Astrocyte (in vitro differentiated cells and primary cell): ENCODE measurements at regions not wholly inside any gene's neighbourhood (a gene's known extent, or its start where the extent isn't known, plus 50 kb on each side); places are given as distances from the start of the nearest gene placed in this dataset.
"Not testable (repeated sequence)": the region's sequence is repeated elsewhere in the genome, so short reads cannot be mapped to it uniquely, and the experiment has no call there.

ENCODE experiments used
- DNase-seq: peaks from one replicate; pipeline ENCODE4 v3.0.0-alpha.2; 2010; ENCODE audit warnings: low read depth
- FAIRE-seq: peaks from 2 replicates; lab custom pipeline; 2011; peaks lifted over from hg19 to GRCh38; lab: Jason Lieb, UNC
- H2AFZ ChIP-seq: 2 replicates; pipeline ENCODE4 v1.6.0; 2012; ENCODE audit warnings: low read depth, low read length, inconsistent platforms
- H3K27ac ChIP-seq: 2 replicates; pipeline ENCODE4 v1.5.1; 2011; ENCODE audit warnings: low read depth, low read length, inconsistent platforms
- H3K27me3 ChIP-seq: 2 replicates; pipeline ENCODE4 v1.6.0; 2011; ENCODE audit warnings: low read length, inconsistent platforms; ENCODE audit not compliant: insufficient read depth
- H3K36me3 ChIP-seq: 2 replicates; pipeline ENCODE4 v1.5.1; 2011; ENCODE audit warnings: low read length, inconsistent platforms; ENCODE audit not compliant: insufficient read depth
- H3K4me1 ChIP-seq: 2 replicates; pipeline ENCODE4 v1.5.1; 2011; ENCODE audit warnings: low read length, inconsistent platforms; ENCODE audit not compliant: insufficient read depth
- H3K4me2 ChIP-seq: 2 replicates; pipeline ENCODE4 v1.6.0; 2012; ENCODE audit warnings: low read length, inconsistent platforms
- H3K4me3 ChIP-seq: 2 replicates; pipeline ENCODE4 v1.5.1; 2011; ENCODE audit warnings: low read depth, mild to moderate bottlenecking, low read length, inconsistent platforms; ENCODE audit not compliant: insufficient read depth
- H3K79me2 ChIP-seq: 2 replicates; pipeline ENCODE4 v1.6.0; 2012; ENCODE audit warnings: mild to moderate bottlenecking, low read length, inconsistent platforms; ENCODE audit not compliant: insufficient read depth
- H3K9ac ChIP-seq: 2 replicates; pipeline ENCODE4 v1.6.0; 2012; ENCODE audit warnings: mild to moderate bottlenecking, low read length, inconsistent platforms
- H3K9me3 ChIP-seq: 2 replicates; pipeline ENCODE4 v1.5.1; 2012; ENCODE audit warnings: low read depth, mild to moderate bottlenecking, low read length, inconsistent platforms; ENCODE audit not compliant: insufficient read depth
- H4K20me1 ChIP-seq: 2 replicates; pipeline ENCODE4 v1.6.0; 2012; ENCODE audit warnings: low read length, inconsistent platforms; ENCODE audit not compliant: insufficient read depth
- H3K27ac Mint-ChIP-seq: one replicate; pipeline ENCODE4 v1.8.0; 2021; ENCODE audit warnings: mild to moderate bottlenecking, mixed read lengths; ENCODE audit not compliant: unreplicated experiment
- H3K27me3 Mint-ChIP-seq: one replicate; pipeline ENCODE4 v1.8.0; 2021; ENCODE audit warnings: low read depth, mixed read lengths; ENCODE audit not compliant: unreplicated experiment
- H3K36me3 Mint-ChIP-seq: one replicate; pipeline ENCODE4 v1.8.0; 2021; ENCODE audit warnings: low read depth, mixed read lengths; ENCODE audit not compliant: unreplicated experiment
- H3K4me1 Mint-ChIP-seq: one replicate; pipeline ENCODE4 v1.8.0; 2021; ENCODE audit warnings: low read depth, mixed read lengths; ENCODE audit not compliant: unreplicated experiment
- H3K4me3 Mint-ChIP-seq: one replicate; pipeline ENCODE4 v1.8.0; 2021; ENCODE audit warnings: mild to moderate bottlenecking, moderate library complexity, mixed read lengths; ENCODE audit not compliant: unreplicated experiment
- H3K9me3 Mint-ChIP-seq: one replicate; pipeline ENCODE4 v1.8.0; 2021; ENCODE audit warnings: mild to moderate bottlenecking, mixed read lengths; ENCODE audit not compliant: unreplicated experiment
- CTCF ChIP-seq: IDR thresholded peaks from 2 replicates; pipeline ENCODE4 v1.5.1; 2011; ENCODE audit warnings: low read depth, mild to moderate bottlenecking, inconsistent platforms, low read length, moderate library complexity; ENCODE audit not compliant: insufficient read depth
- EZH2 ChIP-seq: IDR thresholded peaks from 2 replicates; pipeline ENCODE4 v1.6.1; 2012; ENCODE audit warnings: mild to moderate bottlenecking, low read length, inconsistent platforms; ENCODE audit not compliant: insufficient read depth

GRCh38 chr13:89432997-89433396 is 1761.8 kb downstream of the SLITRK5 start:
- Histone ChIP-seq H3K27ac (no peak overlapping the region), H3K4me3 (no peak overlapping the region), H3K4me2 (no peak overlapping the region), H3K9ac (no peak overlapping the region), H4K20me1 (no peaks in the 10 kb centered on the region), H3K4me1 (no peaks in the 10 kb centered on the region), H3K27me3 (no peaks in the 10 kb centered on the region), H2AFZ (no peak overlapping the region), H3K79me2 (no peaks in the 10 kb centered on the region), H3K9me3 (no peaks in the 10 kb centered on the region), H3K36me3 (no peaks in the 10 kb centered on the region)
- TF ChIP-seq EZH2 (no peak), CTCF (no peak)
- Mint-ChIP-seq H3K9me3 (no peaks in the 10 kb centered on the region), H3K27me3 (no peaks in the 10 kb centered on the region), H3K36me3 (no peaks in the 10 kb centered on the region), H3K4me3 (no peak overlapping the region), H3K4me1 (peaks cover 6% of the 10 kb centered on the region), H3K27ac (no peak overlapping the region)
- no peak for FAIRE-seq
- peak; percentile 1 for DNase-seq

- DNase-seq: peak; percentile 9
- H3K27me3 Mint-ChIP-seq, H3K9me3 Mint-ChIP-seq, H3K9me3 ChIP-seq, H3K36me3 Mint-ChIP-seq, H3K4me1 ChIP-seq, H3K27ac Mint-ChIP-seq, H3K4me3 ChIP-seq, H3K36me3 ChIP-seq, H3K4me1 Mint-ChIP-seq, H2AFZ ChIP-seq, H4K20me1 ChIP-seq, H3K4me2 ChIP-seq, H3K4me3 Mint-ChIP-seq, H3K79me2 ChIP-seq, H3K27me3 ChIP-seq, H3K9ac ChIP-seq, FAIRE-seq, H3K27ac ChIP-seq: not testable (repeated sequence)
Measured at GRCh38 chr13:89434624-89435023, 1763.5 kb downstream of the SLITRK5 start.

- Mint-ChIP-seq H3K9me3 (no peaks in the 10 kb centered on the region), H3K4me1 (peaks cover 16% of the 10 kb centered on the region)
Measured at GRCh38 chr13:89454681-89455080, 1783.5 kb downstream of the SLITRK5 start.

More at GRCh38 chr13:89454681-89455080, 1783.5 kb downstream of the SLITRK5 start:
- Histone ChIP-seq H3K4me3 (no peak overlapping the region), H3K4me2 (no peak overlapping the region), H3K4me1 (no peaks in the 10 kb centered on the region), H4K20me1 (no peaks in the 10 kb centered on the region), H3K79me2 (no peaks in the 10 kb centered on the region), H2AFZ (no peak overlapping the region), H3K36me3 (no peaks in the 10 kb centered on the region), H3K9ac (no peak overlapping the region), H3K27me3 (no peaks in the 10 kb centered on the region), H3K27ac (no peak overlapping the region), H3K9me3 (no peaks in the 10 kb centered on the region)
- no peaks in the 10 kb centered on the region for H3K27me3 Mint-ChIP-seq
- no peak overlapping the region for H3K4me3 Mint-ChIP-seq
- H3K36me3 Mint-ChIP-seq: no peaks in the 10 kb centered on the region
- DNase-seq (no peak), FAIRE-seq (no peak)
- H3K27ac Mint-ChIP-seq: no peak overlapping the region
- TF ChIP-seq EZH2 (no peak), CTCF (no peak)
